ENCODE measurements at regions not wholly inside any gene's neighbourhood (a gene's known extent, or its start where the extent isn't known, plus 50 kb on each side); places are given as distances from the start of the nearest gene placed in this dataset.

DNA sequence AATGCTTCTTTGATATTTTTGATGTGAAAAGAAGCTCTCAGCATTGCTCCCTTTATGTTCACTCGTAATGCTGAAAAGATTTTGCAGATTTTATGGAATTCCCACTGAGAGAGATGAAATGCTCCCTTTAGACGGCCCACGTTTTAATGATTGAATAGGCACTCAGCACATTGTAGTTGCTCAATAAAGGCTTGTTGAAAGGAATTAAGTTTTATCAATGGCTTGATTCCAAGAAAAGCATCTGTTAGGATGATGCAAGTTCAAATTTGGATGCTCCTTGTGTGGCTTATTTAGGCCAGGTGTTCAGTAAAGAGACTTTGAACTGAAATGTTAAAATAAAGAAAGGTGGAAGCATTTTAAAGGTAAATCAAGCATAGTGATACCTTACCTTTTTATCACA lies 725.1 kb downstream of the EPHA4 start:
- no peak overlapping the region for H3K4me3 ChIP-seq (ENCODE audit: low read length)
- no peaks in the 10 kb centered on the region for H3K36me3 ChIP-seq (ENCODE audit: control insufficient read depth, low read length)
- H4K20me1 ChIP-seq (ENCODE audit: control insufficient read depth, insufficient read depth, low read depth, low read length) = no peaks in the 10 kb centered on the region
- H3K79me2 ChIP-seq (ENCODE audit: control insufficient read depth, low read length) = no peaks in the 10 kb centered on the region
- H3K9me3 ChIP-seq (ENCODE audit: control insufficient read depth, insufficient read depth, low read length) = no peaks in the 10 kb centered on the region
- no peak overlapping the region for H3K27ac ChIP-seq (ENCODE audit: low read depth, low read length)
- H3K4me1 ChIP-seq (ENCODE audit: control insufficient read depth, low read length) = no peaks in the 10 kb centered on the region
- H3K4me2 ChIP-seq (ENCODE audit: low read length) = no peak overlapping the region
- TF ChIP-seq, protein P1, sequence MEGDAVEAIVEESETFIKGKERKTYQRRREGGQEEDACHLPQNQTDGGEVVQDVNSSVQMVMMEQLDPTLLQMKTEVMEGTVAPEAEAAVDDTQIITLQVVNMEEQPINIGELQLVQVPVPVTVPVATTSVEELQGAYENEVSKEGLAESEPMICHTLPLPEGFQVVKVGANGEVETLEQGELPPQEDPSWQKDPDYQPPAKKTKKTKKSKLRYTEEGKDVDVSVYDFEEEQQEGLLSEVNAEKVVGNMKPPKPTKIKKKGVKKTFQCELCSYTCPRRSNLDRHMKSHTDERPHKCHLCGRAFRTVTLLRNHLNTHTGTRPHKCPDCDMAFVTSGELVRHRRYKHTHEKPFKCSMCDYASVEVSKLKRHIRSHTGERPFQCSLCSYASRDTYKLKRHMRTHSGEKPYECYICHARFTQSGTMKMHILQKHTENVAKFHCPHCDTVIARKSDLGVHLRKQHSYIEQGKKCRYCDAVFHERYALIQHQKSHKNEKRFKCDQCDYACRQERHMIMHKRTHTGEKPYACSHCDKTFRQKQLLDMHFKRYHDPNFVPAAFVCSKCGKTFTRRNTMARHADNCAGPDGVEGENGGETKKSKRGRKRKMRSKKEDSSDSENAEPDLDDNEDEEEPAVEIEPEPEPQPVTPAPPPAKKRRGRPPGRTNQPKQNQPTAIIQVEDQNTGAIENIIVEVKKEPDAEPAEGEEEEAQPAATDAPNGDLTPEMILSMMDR (IDR thresholded peaks at IDR 0.05; ENCODE audit: low read depth, low read length, poor library complexity, severe bottlenecking) = no peak
- no peak for TF ChIP-seq EZH2phosphoT487 (IDR thresholded peaks at IDR 0.05; ENCODE audit: borderline replicate concordance, low read length)
- no peaks in the 10 kb centered on the region for H3F3A ChIP-seq (ENCODE audit: control insufficient read depth, insufficient read depth)
- no peaks in the 10 kb centered on the region for H3K9me2 ChIP-seq (replicated peaks; ENCODE audit: control insufficient read depth, low read length)
- H3K27me3 ChIP-seq (ENCODE audit: control insufficient read depth, low read length) = no peaks in the 10 kb centered on the region

DNA sequence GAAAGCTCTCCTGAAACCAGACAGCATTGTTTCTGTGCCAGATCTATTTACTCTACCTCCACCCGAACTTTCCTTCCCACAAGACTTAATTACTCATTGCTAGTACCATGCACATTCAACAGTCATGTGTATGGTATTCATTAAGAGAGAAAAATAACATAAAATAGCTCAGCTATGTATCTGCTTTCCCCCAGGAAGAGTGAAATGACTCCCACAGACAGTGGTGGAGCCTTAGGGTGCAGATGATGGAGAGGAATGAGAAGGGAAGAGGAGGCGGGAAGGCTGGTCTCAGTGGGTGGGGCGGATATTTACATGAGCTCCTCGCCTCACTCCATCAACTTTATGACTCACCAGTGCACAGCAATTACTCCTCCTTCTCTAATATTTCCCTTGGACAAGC lies 724.5 kb downstream of the EPHA4 start:
- Histone ChIP-seq H3K27ac (ENCODE audit: low read depth, low read length) (no peak overlapping the region), H4K20me1 (ENCODE audit: control insufficient read depth, insufficient read depth, low read depth, low read length) (no peaks in the 10 kb centered on the region)
- TF ChIP-seq, protein P1 (IDR thresholded peaks at IDR 0.05; ENCODE audit: low read depth, low read length, poor library complexity, severe bottlenecking) = no peak
- no peak for TF ChIP-seq EZH2phosphoT487 (IDR thresholded peaks at IDR 0.05; ENCODE audit: borderline replicate concordance, low read length)

DNA sequence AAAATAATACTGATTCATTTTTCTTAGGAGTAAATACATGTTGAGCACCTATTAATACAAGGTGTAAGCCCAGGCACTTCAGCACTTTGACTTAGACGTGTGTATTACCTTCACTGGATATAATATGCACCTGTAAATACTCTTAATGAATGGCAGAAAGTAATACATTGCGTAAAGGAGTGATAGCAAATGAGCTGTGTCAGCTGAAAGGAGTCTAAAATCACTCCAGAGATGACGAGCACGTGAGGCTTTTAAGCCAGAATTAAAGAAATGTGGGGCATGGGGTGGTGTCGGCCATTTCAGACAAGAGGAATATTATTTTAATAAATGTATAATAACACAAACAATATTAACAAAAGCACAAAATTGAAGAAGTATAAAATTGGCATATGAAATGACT lies 722.7 kb downstream of the EPHA4 start:
- Histone ChIP-seq H3F3A (ENCODE audit: control insufficient read depth, insufficient read depth) (no peaks in the 10 kb centered on the region), H3K4me2 (ENCODE audit: low read length) (no peak overlapping the region), H3K9me2 (replicated peaks; ENCODE audit: control insufficient read depth, low read length) (no peaks in the 10 kb centered on the region), H3K36me3 (ENCODE audit: control insufficient read depth, low read length) (no peaks in the 10 kb centered on the region), H3K79me2 (ENCODE audit: control insufficient read depth, low read length) (no peaks in the 10 kb centered on the region), H4K20me1 (ENCODE audit: control insufficient read depth, insufficient read depth, low read depth, low read length) (no peaks in the 10 kb centered on the region), H3K4me3 (ENCODE audit: low read length) (no peak overlapping the region), H3K4me1 (ENCODE audit: control insufficient read depth, low read length) (no peaks in the 10 kb centered on the region), H3K27me3 (ENCODE audit: control insufficient read depth, low read length) (no peaks in the 10 kb centered on the region), H3K27ac (ENCODE audit: low read depth, low read length) (no peak overlapping the region), H3K9me3 (ENCODE audit: control insufficient read depth, insufficient read depth, low read length) (no peaks in the 10 kb centered on the region)
- TF ChIP-seq EZH2phosphoT487 (IDR thresholded peaks at IDR 0.05; ENCODE audit: borderline replicate concordance, low read length) = no peak
- TF ChIP-seq, protein P1 (IDR thresholded peaks at IDR 0.05; ENCODE audit: low read depth, low read length, poor library complexity, severe bottlenecking) = no peak

More for the DNA sequence above, 724.5 kb downstream of the EPHA4 start:
- Histone ChIP-seq H3K36me3 (ENCODE audit: control insufficient read depth, low read length) (no peaks in the 10 kb centered on the region), H3K9me2 (replicated peaks; ENCODE audit: control insufficient read depth, low read length) (no peaks in the 10 kb centered on the region), H3K4me3 (ENCODE audit: low read length) (no peak overlapping the region), H3K27me3 (ENCODE audit: control insufficient read depth, low read length) (no peaks in the 10 kb centered on the region), H3F3A (ENCODE audit: control insufficient read depth, insufficient read depth) (no peaks in the 10 kb centered on the region), H3K4me2 (ENCODE audit: low read length) (no peak overlapping the region), H3K79me2 (ENCODE audit: control insufficient read depth, low read length) (no peaks in the 10 kb centered on the region), H3K9me3 (ENCODE audit: control insufficient read depth, insufficient read depth, low read length) (no peaks in the 10 kb centered on the region), H3K4me1 (ENCODE audit: control insufficient read depth, low read length) (no peaks in the 10 kb centered on the region)

DNA sequence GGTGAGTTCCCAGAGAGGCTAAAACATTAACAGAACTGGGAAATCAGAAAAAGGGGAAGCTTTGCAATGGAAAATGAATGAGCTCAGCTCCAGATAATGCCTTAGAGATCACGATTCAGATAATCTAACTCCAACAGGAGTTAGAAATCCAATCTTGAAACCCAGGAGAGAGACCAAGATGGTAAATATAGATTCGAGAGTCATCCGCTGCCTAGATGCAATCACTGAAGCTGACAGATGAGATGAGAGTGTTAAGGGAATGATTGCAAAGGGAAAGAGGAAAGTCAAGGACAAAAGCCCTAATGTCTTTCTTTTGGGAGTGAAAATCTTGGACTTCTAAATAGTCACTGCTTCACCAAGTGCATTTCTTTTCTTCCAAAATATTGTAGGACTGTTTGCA lies 722.0 kb downstream of the EPHA4 start:
- H3K27ac ChIP-seq (ENCODE audit: low read depth, low read length) = no peak overlapping the region
- H3K9me2 ChIP-seq (replicated peaks; ENCODE audit: control insufficient read depth, low read length) = no peaks in the 10 kb centered on the region
- no peak for TF ChIP-seq EZH2phosphoT487 (IDR thresholded peaks at IDR 0.05; ENCODE audit: borderline replicate concordance, low read length)
- TF ChIP-seq, protein P1 (IDR thresholded peaks at IDR 0.05; ENCODE audit: low read depth, low read length, poor library complexity, severe bottlenecking) = no peak
- no peaks in the 10 kb centered on the region for H3F3A ChIP-seq (ENCODE audit: control insufficient read depth, insufficient read depth)
- H3K4me1 ChIP-seq (ENCODE audit: control insufficient read depth, low read length) = no peaks in the 10 kb centered on the region
- H3K9me3 ChIP-seq (ENCODE audit: control insufficient read depth, insufficient read depth, low read length) = no peaks in the 10 kb centered on the region
- H3K4me3 ChIP-seq (ENCODE audit: low read length) = no peak overlapping the region
- H4K20me1 ChIP-seq (ENCODE audit: control insufficient read depth, insufficient read depth, low read depth, low read length) = no peaks in the 10 kb centered on the region
- H3K27me3 ChIP-seq (ENCODE audit: control insufficient read depth, low read length) = no peaks in the 10 kb centered on the region
- no peak overlapping the region for H3K4me2 ChIP-seq (ENCODE audit: low read length)
- no peaks in the 10 kb centered on the region for H3K36me3 ChIP-seq (ENCODE audit: control insufficient read depth, low read length)
- H3K79me2 ChIP-seq (ENCODE audit: control insufficient read depth, low read length) = no peaks in the 10 kb centered on the region
